DOHH2 (cell line): ENCODE measurements at regions not wholly inside any gene's neighbourhood (a gene's known extent, or its start where the extent isn't known, plus 50 kb on each side); places are given as distances from the start of the nearest gene placed in this dataset.

Source experiments
- H3F3A ChIP-seq: fragments of 200-600 bp; sonication (generic), shearing (Covaris generic); 2 replicates; pipeline ENCODE4 v1.6.0; 2016; ENCODE audit warnings: antibody characterized with exemption, mild to moderate bottlenecking; ENCODE audit not compliant: control insufficient read depth, insufficient read depth
- H3K27ac ChIP-seq: fragments of 200-600 bp; sonication (generic); 2 replicates; pipeline ENCODE4 v1.5.1; 2014; ENCODE audit warnings: low read depth, mild to moderate bottlenecking, low read length, moderate library complexity
- H3K27me3 ChIP-seq: fragments of 200-600 bp; sonication (generic); 2 replicates; pipeline ENCODE4 v1.6.1; 2014; ENCODE audit warnings: mild to moderate bottlenecking, low read length, mixed read lengths; ENCODE audit not compliant: control insufficient read depth
- H3K36me3 ChIP-seq: fragments of 200-600 bp; sonication (generic); 2 replicates; pipeline ENCODE4 v1.6.1; 2014; ENCODE audit warnings: mild to moderate bottlenecking, low read length, moderate library complexity, mixed read lengths; ENCODE audit not compliant: control insufficient read depth
- H3K4me1 ChIP-seq: fragments of 200-600 bp; sonication (generic); 2 replicates; pipeline ENCODE4 v1.6.1; 2014; ENCODE audit warnings: mild to moderate bottlenecking, low read length, mixed read lengths; ENCODE audit not compliant: control insufficient read depth
- H3K4me2 ChIP-seq: fragments of 200-600 bp; sonication (generic); 2 replicates; pipeline ENCODE4 v1.6.0; 2014; ENCODE audit warnings: mild to moderate bottlenecking, low read length, moderate library complexity
- H3K4me3 ChIP-seq: fragments of 200-600 bp; sonication (generic); 2 replicates; pipeline ENCODE4 v1.5.1; 2014; ENCODE audit warnings: mild to moderate bottlenecking, low read length, mixed read lengths
- H3K79me2 ChIP-seq: fragments of 200-600 bp; sonication (generic); 2 replicates; pipeline ENCODE4 v1.6.1; 2014; ENCODE audit warnings: mild to moderate bottlenecking, low read length, mixed read lengths; ENCODE audit not compliant: control insufficient read depth
- H3K9me2 ChIP-seq: fragments of 200-600 bp; sonication (generic); replicated peaks from 2 replicates; pipeline ENCODE4 v1.6.1; 2014; ENCODE audit warnings: mild to moderate bottlenecking, low read length, mixed read lengths; ENCODE audit not compliant: control insufficient read depth
- H3K9me3 ChIP-seq: fragments of 200-600 bp; sonication (generic); 2 replicates; pipeline ENCODE4 v1.6.1; 2014; ENCODE audit warnings: antibody characterized with exemption, low read length, mixed read lengths; ENCODE audit not compliant: control insufficient read depth, insufficient read depth
- H4K20me1 ChIP-seq: fragments of 200-600 bp; sonication (generic); 2 replicates; pipeline ENCODE4 v1.6.0; 2014; ENCODE audit warnings: low read depth, mild to moderate bottlenecking, antibody characterized with exemption, low read length, moderate library complexity; ENCODE audit not compliant: control insufficient read depth, insufficient read depth
- CTCF ChIP-seq: fragments of 200-600 bp; sonication (generic); IDR thresholded peaks from one replicate; pipeline ENCODE4 v1.5.1; 2014; ENCODE audit warnings: antibody characterized with exemption, mild to moderate bottlenecking, low read depth, low read length; ENCODE audit not compliant: poor library complexity, severe bottlenecking
- EZH2phosphoT487 ChIP-seq: fragments of 200-600 bp; sonication (generic); IDR thresholded peaks from 2 replicates; pipeline ENCODE4 v1.6.1; 2017; ENCODE audit warnings: borderline replicate concordance, mild to moderate bottlenecking, antibody characterized with exemption, low read length, moderate library complexity, mixed read lengths

GRCh38 chr17:71631483-71631882 is 489.3 kb upstream of the SOX9 start:
- Histone ChIP-seq H3K4me3 (no peak overlapping the region), H3K36me3 (no peaks in the 10 kb centered on the region), H3K27me3 (no peaks in the 10 kb centered on the region), H3K79me2 (no peaks in the 10 kb centered on the region), H3K27ac (no peak overlapping the region), H3F3A (no peaks in the 10 kb centered on the region), H3K9me3 (no peaks in the 10 kb centered on the region), H3K4me2 (no peak overlapping the region), H3K4me1 (no peaks in the 10 kb centered on the region), H4K20me1 (no peaks in the 10 kb centered on the region), H3K9me2 (no peaks in the 10 kb centered on the region)
- TF ChIP-seq EZH2phosphoT487 = no peak
- no peak for TF ChIP-seq CTCF

- no peaks in the 10 kb centered on the region for H4K20me1 ChIP-seq
- no peak for TF ChIP-seq CTCF
- TF ChIP-seq EZH2phosphoT487 = no peak
- no peaks in the 10 kb centered on the region for H3K9me2 ChIP-seq
- no peaks in the 10 kb centered on the region for H3K4me1 ChIP-seq
- H3K9me3 ChIP-seq = no peaks in the 10 kb centered on the region
- H3K4me2 ChIP-seq = no peak overlapping the region
- H3K79me2 ChIP-seq = no peaks in the 10 kb centered on the region
- H3F3A ChIP-seq = no peaks in the 10 kb centered on the region
- H3K4me3 ChIP-seq = no peak overlapping the region
- H3K27ac ChIP-seq = no peak overlapping the region
- no peaks in the 10 kb centered on the region for H3K36me3 ChIP-seq
- no peaks in the 10 kb centered on the region for H3K27me3 ChIP-seq
These were observed 488.5 kb upstream of the SOX9 start for GRCh38 chr17:71632328-71632727.

GRCh38 chr17:71633391-71633849 is 487.4 kb upstream of the SOX9 start:
- Histone ChIP-seq H3K4me2 (no peak overlapping the region), H3K36me3 (no peaks in the 10 kb centered on the region), H3K27me3 (no peaks in the 10 kb centered on the region), H4K20me1 (no peaks in the 10 kb centered on the region), H3K9me3 (no peaks in the 10 kb centered on the region), H3K9me2 (no peaks in the 10 kb centered on the region), H3K79me2 (no peaks in the 10 kb centered on the region), H3K4me3 (no peak overlapping the region), H3K27ac (no peak overlapping the region), H3K4me1 (no peaks in the 10 kb centered on the region), H3F3A (no peaks in the 10 kb centered on the region)
- no peak for TF ChIP-seq EZH2phosphoT487
- TF ChIP-seq CTCF = no peak

- H3K36me3 ChIP-seq = no peaks in the 10 kb centered on the region
- H3K4me2 ChIP-seq = no peak overlapping the region
- no peak overlapping the region for H3K4me3 ChIP-seq
- H3K4me1 ChIP-seq = no peaks in the 10 kb centered on the region
- no peaks in the 10 kb centered on the region for H3K27me3 ChIP-seq
- H3K27ac ChIP-seq = no peak overlapping the region
- no peaks in the 10 kb centered on the region for H4K20me1 ChIP-seq
- H3F3A ChIP-seq = no peaks in the 10 kb centered on the region
- no peak for TF ChIP-seq CTCF
- TF ChIP-seq EZH2phosphoT487 = no peak
- no peaks in the 10 kb centered on the region for H3K79me2 ChIP-seq
- no peaks in the 10 kb centered on the region for H3K9me2 ChIP-seq
- H3K9me3 ChIP-seq = no peaks in the 10 kb centered on the region
These were observed 486.4 kb upstream of the SOX9 start for GRCh38 chr17:71634376-71634775.
